ENCODE measurements at regions not wholly inside any gene's neighbourhood (a gene's known extent, or its start where the extent isn't known, plus 50 kb on each side); places are given as distances from the start of the nearest gene placed in this dataset.
"Not testable (repeated sequence)": the region's sequence is repeated elsewhere in the genome, so short reads cannot be mapped to it uniquely, and the experiment has no call there.

DNA sequence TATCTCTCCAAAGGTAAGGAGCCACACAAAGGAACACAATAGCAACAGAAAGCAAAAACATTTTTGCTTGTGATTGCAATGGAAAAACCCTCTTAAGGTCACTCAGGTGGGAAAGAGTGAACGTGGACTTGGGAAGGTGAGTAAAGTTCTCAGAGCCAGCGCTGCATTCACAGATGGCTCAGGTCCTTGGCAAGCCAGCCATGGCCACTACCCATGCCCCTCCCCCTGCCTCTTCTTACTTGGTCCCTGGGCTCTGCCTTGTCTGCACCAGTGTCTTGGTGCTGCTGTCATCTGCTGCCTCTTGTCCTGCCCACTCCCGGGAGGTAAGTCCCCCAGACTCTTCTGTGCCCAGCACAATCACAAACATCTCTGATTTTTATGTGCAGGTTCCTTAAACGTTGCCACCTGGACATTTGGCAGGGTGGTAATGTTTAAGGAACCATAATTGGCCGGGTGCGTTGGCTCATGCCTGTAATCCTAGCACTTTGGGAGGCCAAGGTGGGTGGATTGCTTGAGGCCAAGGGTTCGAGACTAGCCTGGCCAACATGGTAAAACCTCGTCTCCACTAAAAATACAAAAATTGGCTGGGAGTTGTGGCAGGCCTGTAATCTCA is 74.6 kb downstream of the FEM1C start:
- DNase-seq (ENCODE audit: low spot score) = no peak

DNA sequence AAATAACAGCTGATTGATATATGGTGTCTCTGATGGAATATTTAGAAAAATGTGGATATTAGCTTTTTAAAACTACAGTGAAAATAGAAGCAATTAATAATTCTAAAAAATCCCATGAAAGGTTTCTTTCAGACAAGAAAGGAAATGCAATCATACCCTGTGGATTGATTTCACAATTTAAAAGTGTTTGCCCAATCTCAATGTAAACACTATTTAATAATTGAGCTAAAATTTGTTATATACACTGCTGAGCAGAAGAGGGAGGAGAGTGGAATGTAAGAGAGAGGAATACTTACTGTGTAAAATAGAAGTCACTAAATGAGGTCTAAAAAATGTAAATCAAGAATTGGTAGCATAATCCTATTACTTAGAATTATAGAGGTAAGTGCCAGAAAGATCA is 76.9 kb downstream of the FEM1C start:
- no peak for DNase-seq (ENCODE audit: low spot score)

- no peak for DNase-seq (ENCODE audit: low spot score)
Measured at GRCh38 chr5:115465431-115465830, 79.1 kb downstream of the FEM1C start.

GRCh38 chr5:115463983-115464382 is 80.6 kb downstream of the FEM1C start:
- DNase-seq (ENCODE audit: low spot score) = no peak

GRCh38 chr5:115461506-115462290 is 82.9 kb downstream of the FEM1C start:
- no peak for DNase-seq (ENCODE audit: low spot score)

GRCh38 chr5:115461093-115461492 is 83.5 kb downstream of the FEM1C start:
- no peak for DNase-seq (ENCODE audit: low spot score)

DNA sequence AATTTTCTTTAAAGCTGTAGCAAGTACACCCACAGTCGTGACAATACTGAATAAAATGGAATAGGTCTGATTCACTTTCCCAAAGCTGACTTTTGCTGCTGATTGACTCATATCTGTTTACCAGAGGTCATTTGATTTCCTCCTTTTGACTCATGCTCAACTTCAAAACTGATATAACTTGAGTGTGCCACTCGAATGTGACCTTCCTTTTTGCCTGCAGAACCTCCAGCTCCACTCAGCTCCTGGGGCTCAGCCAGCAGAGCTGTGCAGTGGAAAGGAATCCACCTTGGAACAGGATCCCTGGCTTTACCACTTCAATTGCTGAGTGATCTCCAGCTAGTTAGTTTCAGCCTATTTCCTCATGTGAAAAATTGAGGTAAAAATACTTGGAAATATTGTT is 84.1 kb downstream of the FEM1C start:
- DNase-seq (ENCODE audit: low spot score) = no peak

DNA sequence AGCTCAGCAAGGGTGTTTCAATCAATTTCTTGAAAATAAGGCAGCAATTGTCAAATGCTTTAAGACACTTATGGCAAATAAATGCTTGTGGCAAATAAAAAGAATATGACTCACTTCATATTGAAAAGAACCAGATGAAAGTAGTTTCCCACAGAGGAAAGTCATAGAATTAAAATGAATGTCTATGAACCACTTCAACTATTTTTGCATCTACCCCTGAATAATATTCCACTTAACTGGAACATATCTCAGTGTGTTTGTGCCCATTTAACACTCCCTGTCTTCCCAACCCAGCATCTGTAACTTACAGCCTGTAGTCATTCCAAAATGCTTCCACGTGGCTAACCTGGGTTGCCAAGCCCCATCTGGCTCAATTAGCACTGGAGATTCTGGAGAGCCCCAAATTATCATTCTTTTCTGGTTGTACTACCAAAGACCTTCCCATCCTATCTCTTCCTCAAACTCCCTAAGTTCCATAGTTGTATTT is 84.7 kb downstream of the FEM1C start:
- DNase-seq (ENCODE audit: low spot score) = no peak

DNA sequence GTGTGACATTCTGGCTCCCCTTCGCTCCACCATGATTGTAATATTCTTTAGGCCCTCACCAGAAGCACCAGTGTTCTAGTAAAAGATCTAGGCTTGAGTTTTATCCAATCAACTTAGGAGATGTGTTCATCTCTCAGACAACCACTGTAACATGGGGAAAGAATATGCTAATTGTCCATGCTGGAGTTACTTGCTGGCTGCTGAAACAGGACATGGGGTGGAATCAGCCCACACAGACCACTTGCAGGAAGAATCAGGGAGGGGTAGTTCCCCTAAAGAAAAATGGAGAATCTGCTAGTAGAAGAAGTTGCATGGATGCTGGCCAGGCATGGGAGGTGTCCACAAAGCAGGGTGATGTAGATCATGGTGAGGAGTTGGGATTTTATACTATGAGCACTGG is 86.2 kb downstream of the FEM1C start:
- no peak for DNase-seq (ENCODE audit: low spot score)

- no peak for DNase-seq (ENCODE audit: low spot score)
Measured at GRCh38 chr5:115458003-115458409, 86.6 kb downstream of the FEM1C start.

- no peak for DNase-seq (ENCODE audit: low spot score)
Measured at GRCh38 chr5:115457571-115457970, 87.0 kb downstream of the FEM1C start.

DNA sequence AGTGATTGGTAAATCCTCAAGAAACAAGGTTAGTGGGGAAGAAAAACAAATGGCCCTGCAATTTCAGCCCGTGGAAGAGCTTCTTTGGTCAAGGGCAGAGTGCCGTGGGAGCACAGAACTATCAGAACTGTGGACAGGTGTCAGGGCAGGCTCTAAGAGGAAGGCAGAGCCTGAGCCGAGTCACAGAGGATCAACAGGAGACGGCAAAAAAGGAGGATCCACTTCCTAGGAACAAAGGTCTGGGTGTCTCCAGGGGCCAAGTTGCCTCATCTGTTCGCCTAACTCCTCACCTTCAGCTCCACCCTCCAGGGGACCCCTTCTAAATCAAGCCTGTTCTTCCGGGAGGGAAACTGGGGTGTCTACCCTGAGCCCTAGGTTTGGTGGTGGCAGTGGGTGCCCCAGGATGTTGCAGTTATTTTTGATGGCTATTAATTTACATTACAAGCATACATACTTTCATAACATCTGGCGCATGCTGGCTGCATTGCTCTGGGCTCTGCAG is 88.0 kb downstream of the FEM1C start:
- no peak for DNase-seq (ENCODE audit: low spot score)

- no peak for DNase-seq (ENCODE audit: low spot score)
Measured at GRCh38 chr5:115456056-115456455, 88.5 kb downstream of the FEM1C start.

- DNase-seq (ENCODE audit: low spot score) = no peak
Measured at GRCh38 chr5:115455301-115455707, 89.3 kb downstream of the FEM1C start.

- DNase-seq (ENCODE audit: low spot score) = no peak
Measured at GRCh38 chr5:115453391-115454095, 91.0 kb downstream of the FEM1C start.

DNA sequence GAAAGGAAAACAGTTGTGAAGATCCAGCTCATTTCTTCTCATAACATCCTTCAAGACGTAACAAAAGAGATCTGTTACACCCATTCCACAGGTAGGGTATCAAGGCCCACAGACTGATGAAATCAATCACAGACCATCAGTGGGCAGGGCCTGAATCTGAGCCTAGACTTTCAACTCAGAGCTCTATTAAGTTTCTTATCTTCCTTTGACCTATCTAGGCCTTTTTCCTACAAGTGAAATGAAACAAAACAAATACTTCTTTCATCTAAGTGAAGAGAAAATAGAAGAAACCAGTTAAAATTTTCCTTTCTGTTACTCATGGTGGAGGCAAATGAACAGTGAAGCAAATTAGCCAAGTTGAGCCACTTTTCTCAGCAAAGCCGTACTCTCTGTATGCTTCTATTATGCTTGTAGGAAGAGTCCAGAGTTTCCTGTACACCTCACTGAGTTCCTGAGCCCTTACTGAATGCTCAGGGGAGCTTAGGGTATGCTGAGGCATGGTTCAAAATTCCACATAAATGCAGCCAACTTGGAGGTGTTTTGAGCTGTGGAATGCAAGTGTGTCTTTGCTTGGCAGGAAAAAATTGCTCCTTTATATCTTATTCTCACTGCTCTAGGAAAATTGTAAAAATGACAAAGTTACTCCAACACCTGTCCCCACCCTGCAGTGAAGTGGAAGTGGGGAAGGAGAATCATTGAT is 91.9 kb downstream of the FEM1C start:
- no peak for DNase-seq (ENCODE audit: low spot score)

GRCh38 chr5:115452083-115452482 is 92.5 kb downstream of the FEM1C start:
- no peak for DNase-seq (ENCODE audit: low spot score)

DNA sequence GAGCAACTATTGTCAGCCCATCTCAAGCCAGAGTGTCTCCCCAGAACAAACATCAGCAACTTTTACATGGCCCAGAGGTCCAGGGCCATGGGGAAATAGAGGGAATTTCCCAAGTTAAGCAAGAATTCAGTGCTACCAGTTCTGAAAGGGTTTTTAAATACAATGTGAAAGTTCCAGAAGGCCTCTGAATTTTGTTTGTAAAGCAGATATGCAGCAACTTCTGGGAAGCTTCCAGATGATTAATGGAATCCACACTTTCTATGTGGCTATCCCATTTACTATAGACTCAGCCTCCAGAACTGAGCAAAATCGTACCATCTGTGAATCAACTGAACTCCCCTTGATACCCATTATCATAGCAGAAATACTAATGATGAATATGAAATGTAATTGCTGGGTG is 93.8 kb downstream of the FEM1C start:
- no peak for DNase-seq (ENCODE audit: low spot score)

GRCh38 chr5:115448630-115449029 is 95.9 kb downstream of the FEM1C start:
- not testable (repeated sequence) for DNase-seq (ENCODE audit: low spot score)

- no peak for DNase-seq (ENCODE audit: low spot score)
Measured at GRCh38 chr5:115440782-115441451, 103.7 kb downstream of the FEM1C start.

- no peak for DNase-seq (ENCODE audit: low spot score)
Measured at GRCh38 chr5:115439639-115440038, 104.9 kb downstream of the FEM1C start.

GRCh38 chr5:115439042-115439441 is 105.5 kb downstream of the FEM1C start:
- no peak for DNase-seq (ENCODE audit: low spot score)
